Activated T-helper 1 cell treated with anti-CD3 and anti-CD28 coated beads, Interleukin-12 subunit alpha, Interleukin-12 subunit beta, Interleukin-2, Interleukin-4 antibody, amounts not matched to agents 30 ng/mL and 10 ng/mL and 1 ng/mL, durations not matched to agents 14 hours and 24 hours and 36 hours (primary cell): ENCODE measurements at regions not wholly inside any gene's neighbourhood (a gene's known extent, or its start where the extent isn't known, plus 50 kb on each side); places are given as distances from the start of the nearest gene placed in this dataset.

Experiments used
- DNase-seq: peaks from one replicate; pipeline ENCODE4 v3.0.0; 2021; ENCODE audit warnings: low spot score
- H3K27ac Mint-ChIP-seq: one replicate; pipeline ENCODE4 v1.8.0; 2021; ENCODE audit warnings: mild to moderate bottlenecking, mixed read lengths
- H3K27me3 Mint-ChIP-seq: one replicate; pipeline ENCODE4 v1.8.0; 2022; ENCODE audit warnings: mild to moderate bottlenecking, moderate library complexity, mixed read lengths; ENCODE audit not compliant: insufficient read depth
- H3K36me3 Mint-ChIP-seq: one replicate; pipeline ENCODE4 v1.8.0; 2021; ENCODE audit warnings: low read depth, mixed read lengths
- H3K4me1 Mint-ChIP-seq: one replicate; pipeline ENCODE4 v1.8.0; 2021; ENCODE audit warnings: low read depth, mixed read lengths
- H3K4me3 Mint-ChIP-seq: one replicate; pipeline ENCODE4 v1.8.0; 2021; ENCODE audit warnings: mild to moderate bottlenecking, moderate library complexity, mixed read lengths
- H3K9me3 Mint-ChIP-seq: one replicate; pipeline ENCODE4 v1.8.0; 2021; ENCODE audit warnings: mixed read lengths
- intact Hi-C: fragments of 100-400 bp; cut with micrococcal nuclease; formaldehyde crosslinking; loops from one replicate; pipeline ENCODE4 v1.15.1; 2024

GRCh38 chr14:54219261-54220070 lies 177.3 kb upstream of the CDKN3 start:
- H3K4me3 Mint-ChIP-seq: no peak overlapping the region
- H3K9me3 Mint-ChIP-seq: no peaks in the 10 kb centered on the region
- DNase-seq: no peak
- H3K4me1 Mint-ChIP-seq: peaks cover 5% of the 10 kb centered on the region
- intact Hi-C loops: no loop called here
- peaks cover 46% of the 10 kb centered on the region for H3K27me3 Mint-ChIP-seq
- H3K27ac Mint-ChIP-seq: no peak overlapping the region
- H3K36me3 Mint-ChIP-seq: no peaks in the 10 kb centered on the region

GRCh38 chr14:54220071-54220703 lies 176.6 kb upstream of the CDKN3 start:
- DNase-seq: no peak
- no peaks in the 10 kb centered on the region for H3K9me3 Mint-ChIP-seq
- H3K27ac Mint-ChIP-seq: no peak overlapping the region
- peaks cover 46% of the 10 kb centered on the region for H3K27me3 Mint-ChIP-seq
- intact Hi-C loops: no loop called here
- peaks cover 5% of the 10 kb centered on the region for H3K4me1 Mint-ChIP-seq
- H3K4me3 Mint-ChIP-seq: no peak overlapping the region
- no peaks in the 10 kb centered on the region for H3K36me3 Mint-ChIP-seq

GRCh38 chr14:54220704-54221431 lies 175.9 kb upstream of the CDKN3 start:
- no peaks in the 10 kb centered on the region for H3K36me3 Mint-ChIP-seq
- H3K27ac Mint-ChIP-seq: no peak overlapping the region
- H3K9me3 Mint-ChIP-seq: no peaks in the 10 kb centered on the region
- H3K4me3 Mint-ChIP-seq: no peak overlapping the region
- intact Hi-C loops: no loop called here
- H3K4me1 Mint-ChIP-seq: peaks cover 5% of the 10 kb centered on the region
- no peak for DNase-seq
- H3K27me3 Mint-ChIP-seq: peaks cover 46% of the 10 kb centered on the region

GRCh38 chr14:54221432-54221803 lies 175.4 kb upstream of the CDKN3 start:
- intact Hi-C loops: no loop called here
- peaks cover 5% of the 10 kb centered on the region for H3K4me1 Mint-ChIP-seq
- no peak for DNase-seq
- H3K4me3 Mint-ChIP-seq: no peak overlapping the region
- H3K9me3 Mint-ChIP-seq: no peaks in the 10 kb centered on the region
- H3K27ac Mint-ChIP-seq: no peak overlapping the region
- H3K27me3 Mint-ChIP-seq: peaks cover 47% of the 10 kb centered on the region
- no peaks in the 10 kb centered on the region for H3K36me3 Mint-ChIP-seq

GRCh38 chr14:54221971-54222370 lies 174.8 kb upstream of the CDKN3 start:
- Mint-ChIP-seq H3K9me3 (no peaks in the 10 kb centered on the region), H3K4me3 (no peak overlapping the region), H3K36me3 (no peaks in the 10 kb centered on the region), H3K27me3 (peaks cover 49% of the 10 kb centered on the region), H3K27ac (no peak overlapping the region), H3K4me1 (peaks cover 5% of the 10 kb centered on the region)
- no peak for DNase-seq
- intact Hi-C loops: no loop called here

GRCh38 chr14:54223831-54224402 lies 172.9 kb upstream of the CDKN3 start:
- Mint-ChIP-seq H3K27me3 (peaks cover 33% of the 10 kb centered on the region), H3K36me3 (no peaks in the 10 kb centered on the region), H3K27ac (no peak overlapping the region), H3K4me3 (no peak overlapping the region), H3K4me1 (peaks cover 5% of the 10 kb centered on the region), H3K9me3 (no peaks in the 10 kb centered on the region)
- DNase-seq: no peak
- intact Hi-C loops: no loop called here

GRCh38 chr14:54225457-54226060 lies 171.2 kb upstream of the CDKN3 start:
- peaks cover 21% of the 10 kb centered on the region for H3K27me3 Mint-ChIP-seq
- no peaks in the 10 kb centered on the region for H3K36me3 Mint-ChIP-seq
- no peak overlapping the region for H3K27ac Mint-ChIP-seq
- no peak overlapping the region for H3K4me3 Mint-ChIP-seq
- H3K9me3 Mint-ChIP-seq: no peaks in the 10 kb centered on the region
- no peak for DNase-seq
- no peaks in the 10 kb centered on the region for H3K4me1 Mint-ChIP-seq
- intact Hi-C loops: no loop called here

GRCh38 chr14:54226103-54226502 lies 170.7 kb upstream of the CDKN3 start:
- Mint-ChIP-seq H3K4me1 (no peaks in the 10 kb centered on the region), H3K27ac (no peak overlapping the region), H3K9me3 (no peaks in the 10 kb centered on the region), H3K36me3 (no peaks in the 10 kb centered on the region), H3K27me3 (peaks cover 17% of the 10 kb centered on the region), H3K4me3 (no peak overlapping the region)
- intact Hi-C loops: no loop called here
- no peak for DNase-seq

- no peak overlapping the region for H3K4me3 Mint-ChIP-seq
- H3K27ac Mint-ChIP-seq: no peak overlapping the region
- H3K27me3 Mint-ChIP-seq: peaks cover 12% of the 10 kb centered on the region
- no peaks in the 10 kb centered on the region for H3K4me1 Mint-ChIP-seq
- H3K36me3 Mint-ChIP-seq: no peaks in the 10 kb centered on the region
- no peaks in the 10 kb centered on the region for H3K9me3 Mint-ChIP-seq
- intact Hi-C loops: no loop called here
- DNase-seq: no peak
Observed at GRCh38 chr14:54226558-54226957, 170.2 kb upstream of the CDKN3 start.

- Mint-ChIP-seq H3K36me3 (no peaks in the 10 kb centered on the region), H3K4me1 (no peaks in the 10 kb centered on the region), H3K27me3 (peaks cover 5% of the 10 kb centered on the region), H3K9me3 (peaks cover 3% of the 10 kb centered on the region), H3K4me3 (no peak overlapping the region), H3K27ac (no peak overlapping the region)
- DNase-seq: no peak
- intact Hi-C loops: no loop called here
Observed at GRCh38 chr14:54229136-54229535, 167.7 kb upstream of the CDKN3 start.

- H3K9me3 Mint-ChIP-seq: peaks cover 3% of the 10 kb centered on the region
- no peaks in the 10 kb centered on the region for H3K4me1 Mint-ChIP-seq
- no peak overlapping the region for H3K27ac Mint-ChIP-seq
- no peak overlapping the region for H3K4me3 Mint-ChIP-seq
- no peak for DNase-seq
- intact Hi-C loops: no loop called here
- peaks cover 5% of the 10 kb centered on the region for H3K27me3 Mint-ChIP-seq
- H3K36me3 Mint-ChIP-seq: no peaks in the 10 kb centered on the region
Observed at GRCh38 chr14:54230645-54231044, 166.2 kb upstream of the CDKN3 start.

- Mint-ChIP-seq H3K9me3 (peaks cover 3% of the 10 kb centered on the region), H3K27me3 (peaks cover 3% of the 10 kb centered on the region), H3K4me3 (no peak overlapping the region), H3K36me3 (no peaks in the 10 kb centered on the region), H3K4me1 (no peaks in the 10 kb centered on the region), H3K27ac (no peak overlapping the region)
- intact Hi-C loops: no loop called here
- no peak for DNase-seq
Observed at GRCh38 chr14:54232735-54233134, 164.1 kb upstream of the CDKN3 start.
